Smooth muscle cell (in vitro differentiated cells): ENCODE measurements at regions not wholly inside any gene's neighbourhood (a gene's known extent, or its start where the extent isn't known, plus 50 kb on each side); places are given as distances from the start of the nearest gene placed in this dataset.
A peak's percentile ranks its signal among the peaks of the same experiment; 100 is the strongest.

Experiments
- DNase-seq: peaks from one replicate; lab custom pipeline; 2025; ENCODE audit not compliant: unreplicated experiment; lab: John Stamatoyannopoulos, UW
- H2AFZ ChIP-seq: fragments of 200-600 bp; sonication (generic); 2 replicates; pipeline ENCODE4 v1.6.0; 2016; ENCODE audit warnings: antibody characterized with exemption, low read depth, mild to moderate bottlenecking
- H3F3A ChIP-seq: fragments of 200-600 bp; sonication (generic); 2 replicates; pipeline ENCODE4 v1.6.0; 2017; ENCODE audit warnings: antibody characterized with exemption, low read depth
- H3K27ac ChIP-seq: fragments of 200-600 bp; sonication (generic); 2 replicates; pipeline ENCODE4 v1.5.1; 2016; ENCODE audit warnings: low read depth, mild to moderate bottlenecking
- H3K27me3 ChIP-seq: fragments of 200-600 bp; sonication (generic); 2 replicates; pipeline ENCODE4 v1.6.1; 2016; ENCODE audit warnings: low read depth, mild to moderate bottlenecking
- H3K36me3 ChIP-seq: fragments of 200-600 bp; sonication (generic); 2 replicates; pipeline ENCODE4 v1.5.1; 2016; ENCODE audit warnings: low read depth
- H3K4me1 ChIP-seq: fragments of 200-600 bp; sonication (generic); 2 replicates; pipeline ENCODE4 v1.5.1; 2016; ENCODE audit warnings: low read depth
- H3K4me2 ChIP-seq: fragments of 200-600 bp; sonication (generic); 2 replicates; pipeline ENCODE4 v1.6.0; 2016; ENCODE audit warnings: mild to moderate bottlenecking
- H3K4me3 ChIP-seq: fragments of 200-600 bp; sonication (generic); 2 replicates; pipeline ENCODE4 v1.5.1; 2016; ENCODE audit warnings: mild to moderate bottlenecking
- H3K79me2 ChIP-seq: fragments of 200-600 bp; sonication (generic); 2 replicates; pipeline ENCODE4 v1.6.0; 2016; ENCODE audit warnings: low read depth, mild to moderate bottlenecking
- H3K9ac ChIP-seq: fragments of 200-600 bp; sonication (generic); 2 replicates; pipeline ENCODE4 v1.6.0; 2016; ENCODE audit warnings: low read depth
- H3K9me3 ChIP-seq: fragments of 200-600 bp; sonication (generic); replicated peaks from 2 replicates; pipeline ENCODE4 v1.5.1; 2016; ENCODE audit warnings: low read depth
- H4K20me1 ChIP-seq: fragments of 200-600 bp; sonication (generic); 2 replicates; pipeline ENCODE4 v1.6.0; 2016; ENCODE audit warnings: low read depth
- CTCF ChIP-seq: fragments of 200-600 bp; sonication (generic); IDR thresholded peaks from 2 replicates; pipeline ENCODE4 v1.5.1; 2017; ENCODE audit warnings: borderline replicate concordance, mild to moderate bottlenecking, antibody characterized with exemption; ENCODE audit not compliant: insufficient read depth, poor library complexity, severe bottlenecking
- WGBS: methylation state at CpG from one replicate; pipeline ENCODE4 v1.1.7; 2016; ENCODE audit warnings: low lambda C conversion rate; 5-methylcytosine and 5-hydroxymethylcytosine counted together

- H3K4me3 ChIP-seq, result no peak overlapping the region
- TF ChIP-seq CTCF, result no peak
- no peak for DNase-seq
- H2AFZ ChIP-seq, result no peak overlapping the region
- no peaks in the 10 kb centered on the region for H3K27me3 ChIP-seq
- no peaks in the 10 kb centered on the region for H3K79me2 ChIP-seq
- 54% methylated on average over 3 of the region's 3 CpGs for WGBS
- H3K4me1 ChIP-seq, result no peaks in the 10 kb centered on the region
- H3K36me3 ChIP-seq, result no peaks in the 10 kb centered on the region
- H3K9me3 ChIP-seq, result no peaks in the 10 kb centered on the region
- H3K9ac ChIP-seq, result no peak overlapping the region
- peak overlapping the region; percentile 67 for H3K27ac ChIP-seq
- peak overlapping the region; percentile 35 for H3K4me2 ChIP-seq
- no peaks in the 10 kb centered on the region for H4K20me1 ChIP-seq
- H3F3A ChIP-seq, result peaks cover 1% of the 10 kb centered on the region
Measured at GRCh38 chrX:3257471-3257870, 89.0 kb downstream of the MXRA5 start.

- no peaks in the 10 kb centered on the region for H4K20me1 ChIP-seq
- H3K27me3 ChIP-seq, result no peaks in the 10 kb centered on the region
- H3K4me2 ChIP-seq, result no peak overlapping the region
- no peaks in the 10 kb centered on the region for H3K79me2 ChIP-seq
- peak overlapping the region; percentile 67 for H3K27ac ChIP-seq
- H2AFZ ChIP-seq, result no peak overlapping the region
- DNase-seq, result no peak
- 72% methylated on average over 3 of the region's 3 CpGs for WGBS
- H3F3A ChIP-seq, result peaks cover 7% of the 10 kb centered on the region
- no peaks in the 10 kb centered on the region for H3K36me3 ChIP-seq
- H3K4me3 ChIP-seq, result no peak overlapping the region
- H3K9me3 ChIP-seq, result no peaks in the 10 kb centered on the region
- H3K4me1 ChIP-seq, result peaks cover 2% of the 10 kb centered on the region
- no peak for TF ChIP-seq CTCF
- H3K9ac ChIP-seq, result no peak overlapping the region
Measured at GRCh38 chrX:3256868-3257267, 89.6 kb downstream of the MXRA5 start.

GRCh38 chrX:3252744-3253143 lies 93.7 kb downstream of the MXRA5 start:
- no peaks in the 10 kb centered on the region for H3K36me3 ChIP-seq
- peak overlapping the region; percentile 26 for H3K4me2 ChIP-seq

More at GRCh38 chrX:3252744-3253143, 93.7 kb downstream of the MXRA5 start:
- Histone ChIP-seq H3K4me3 (no peak overlapping the region), H3K9me3 (no peaks in the 10 kb centered on the region), H3K27me3 (no peaks in the 10 kb centered on the region), H3F3A (peaks cover 8% of the 10 kb centered on the region), H4K20me1 (no peaks in the 10 kb centered on the region), H3K27ac (peak overlapping the region; percentile 92), H3K9ac (peak overlapping the region; percentile 51), H3K79me2 (no peaks in the 10 kb centered on the region), H2AFZ (no peak overlapping the region), H3K4me1 (peaks cover 2% of the 10 kb centered on the region)
- no peak for DNase-seq
- TF ChIP-seq CTCF, result no peak
- 35% methylated on average over 3 of the region's 3 CpGs for WGBS
